Spleen (tissue), 11 donors: ENCODE measurements at regions not wholly inside any gene's neighbourhood (a gene's known extent, or its start where the extent isn't known, plus 50 kb on each side); places are given as distances from the start of the nearest gene placed in this dataset.
A peak's percentile ranks its signal among the peaks of the same experiment; 100 is the strongest.

Experiments
- DNase-seq: peaks from one replicate; pipeline ENCODE4 v3.0.0-alpha.2; 2020
- H3K27ac ChIP-seq, 8 donors: fragments of 200-600 bp; sonication (generic) in 7 of 8; 1 replicate in 4 of 8; 2 replicates in 4 of 8; pipeline versions ENCODE4 v1.5.0 to v1.8.0; 2016 to 2021; ENCODE audit warnings: inconsistent platforms in 4 of 8, mild to moderate bottlenecking in 4 of 8, moderate library complexity in 1 of 8
- H3K27me3 ChIP-seq, 7 donors: fragments of 200-600 bp; sonication (generic) in 6 of 7; replicated peaks in 1 of 7; 1 replicate in 4 of 7; 2 replicates in 3 of 7; pipeline versions ENCODE4 v1.5.0 to v1.8.0; 2016 to 2021; ENCODE audit warnings: inconsistent platforms in 3 of 7, mild to moderate bottlenecking in 1 of 7
- H3K36me3 ChIP-seq, 6 donors: fragments of 200-600 bp; sonication (generic) in 5 of 6; 1 replicate in 4 of 6; 2 replicates in 2 of 6; pipeline versions ENCODE4 v1.5.0 to v1.8.0; 2016 to 2021; ENCODE audit warnings: inconsistent platforms in 2 of 6
- H3K4me1 ChIP-seq, 6 donors: fragments of 200-600 bp; sonication (generic) in 5 of 6; 1 replicate in 3 of 6; 2 replicates in 3 of 6; pipeline versions ENCODE4 v1.5.0 to v1.8.0; 2016 to 2021; ENCODE audit warnings: inconsistent platforms in 3 of 6
- H3K4me3 ChIP-seq, 8 donors: fragments of 200-600 bp; sonication (generic) in 7 of 8; 1 replicate in 4 of 8; 2 replicates in 4 of 8; pipeline versions ENCODE4 v1.5.0 to v1.8.0; 2016 to 2021; ENCODE audit warnings: inconsistent platforms in 4 of 8, mild to moderate bottlenecking in 4 of 8, moderate library complexity in 2 of 8
- H3K9me3 ChIP-seq, 8 donors: fragments of 200-600 bp; sonication (generic) in 7 of 8; 1 replicate in 4 of 8; 2 replicates in 4 of 8; pipeline versions ENCODE4 v1.5.0 to v1.8.0; 2016 to 2021; ENCODE audit warnings: inconsistent platforms in 4 of 8
- CTCF ChIP-seq, 11 experiments: fragments of 200-600 bp in 7 of 11; fragments of 450-650 bp in 4 of 11; sonication (generic) in 4 of 11; IDR thresholded peaks in 8 of 11; conservative IDR thresholded peaks in 3 of 11; 1 replicate in 7 of 11; 2 replicates in 4 of 11; pipeline versions ENCODE4 v1.4.0 to v1.8.0; 2016 to 2021; ENCODE audit warnings: antibody characterized with exemption in 11 of 11, inconsistent platforms in 4 of 11, mild to moderate bottlenecking in 1 of 11
- POLR2A ChIP-seq, 3 donors: fragments of 450-650 bp; IDR thresholded peaks; one replicate each; pipeline ENCODE4 v1.5.1; 2017; ENCODE audit warnings: antibody characterized with exemption in 3 of 3, mild to moderate bottlenecking in 1 of 3
- POLR2AphosphoS5 ChIP-seq, 3 donors: sonication (generic); formaldehyde crosslinking; IDR thresholded peaks; one replicate each; pipeline ENCODE4 v1.5.1; 2017; ENCODE audit warnings: antibody characterized with exemption in 3 of 3
- WGBS, 5 donors: extraction: QIAGEN DNeasy Blood & Tissue Kit in 3 of 5; methylation state at CpG; one replicate each; pipeline versions ENCODE4 v1.1.5 to v1.1.7; 2013 to 2018; 5-methylcytosine and 5-hydroxymethylcytosine counted together
- intact Hi-C: fragments of 100-400 bp; cut with DNase I; formaldehyde crosslinking; loops from one replicate; pipeline ENCODE4 v1.15.0; 2023; ENCODE audit warnings: low total_unique reads
- donor health status: healthy with polysubstance abuse.
- donor health status: DM: no; HTN: no; CAD: no; lungs with moderate emphysema.
- donor health status: DM: no; HTN: no; CAD: no.
- donor health status: Bipolar disorder and iron deficiency.
- donor health status: healthy.
- donor health status: DM: no; HTN: no; CAD: no.
- donor health status: DM: yes; HTN: yes; CAD: no.

- intact Hi-C loops = no loop called here
- Histone ChIP-seq H3K4me1 (peaks cover 0 to 18% (median 1%) of the 10 kb centered on the region in 6 donors), H3K27me3 (no peaks in the 10 kb centered on the region), H3K36me3 (no peaks in the 10 kb centered on the region), H3K9me3 (no peaks in the 10 kb centered on the region), H3K4me3 (no peak overlapping the region), H3K27ac (no peak overlapping the region)
- WGBS, 5 donors = 75 to 97% (median 87%) methylated on average over 1 of the region's 1 CpG
- TF ChIP-seq POLR2AphosphoS5 (IDR thresholded peaks at IDR 0.05) (no peak), CTCF (IDR thresholded peaks at IDR 0.05 in 8 of 11, conservative IDR thresholded peaks at IDR 0.05 in 3 of 11) (no peak), POLR2A (IDR thresholded peaks at IDR 0.05) (no peak)
- no peak for DNase-seq
Measured at GRCh38 chr10:33414841-33415240, 80.4 kb upstream of the NRP1 start.

- no peak overlapping the region for H3K4me3 ChIP-seq
- intact Hi-C loops = no loop called here
- H3K27ac ChIP-seq = peak overlapping the region in 2 of 8 donors; percentile 0 to 14
- DNase-seq = no peak
- WGBS, 5 donors = 44 to 59% (median 54%) methylated on average over 6 of the region's 6 CpGs
- H3K36me3 ChIP-seq = no peaks in the 10 kb centered on the region
- H3K9me3 ChIP-seq = no peaks in the 10 kb centered on the region
- H3K4me1 ChIP-seq = peaks cover 0 to 12% (median 1%) of the 10 kb centered on the region in 6 donors
- TF ChIP-seq POLR2A (IDR thresholded peaks at IDR 0.05) (no peak), CTCF (IDR thresholded peaks at IDR 0.05 in 8 of 11, conservative IDR thresholded peaks at IDR 0.05 in 3 of 11) (no peak), POLR2AphosphoS5 (IDR thresholded peaks at IDR 0.05) (no peak)
- H3K27me3 ChIP-seq = no peaks in the 10 kb centered on the region
Measured at GRCh38 chr10:33412653-33413361, 78.3 kb upstream of the NRP1 start.

- H3K36me3 ChIP-seq = no peaks in the 10 kb centered on the region
- H3K4me3 ChIP-seq = no peak overlapping the region
- 47 to 84% (median 62%) methylated on average over 1 of the region's 1 CpG for WGBS, 5 donors
- peaks cover 0 to 12% (median 1%) of the 10 kb centered on the region in 6 donors for H3K4me1 ChIP-seq
- DNase-seq = no peak
- peak overlapping the region in 1 of 8 donors; percentile 14 for H3K27ac ChIP-seq
- H3K9me3 ChIP-seq = no peaks in the 10 kb centered on the region
- H3K27me3 ChIP-seq = peaks cover 0 to 4% (median 0%) of the 10 kb centered on the region in 7 donors
- TF ChIP-seq POLR2AphosphoS5 (IDR thresholded peaks at IDR 0.05) (no peak), POLR2A (IDR thresholded peaks at IDR 0.05) (no peak), CTCF (IDR thresholded peaks at IDR 0.05 in 8 of 11, conservative IDR thresholded peaks at IDR 0.05 in 3 of 11) (no peak)
- intact Hi-C loops = no loop called here
Measured at GRCh38 chr10:33412241-33412640, 77.8 kb upstream of the NRP1 start.

- Histone ChIP-seq H3K27me3 (peaks cover 0 to 4% (median 0%) of the 10 kb centered on the region in 7 donors), H3K4me3 (no peak overlapping the region), H3K9me3 (no peaks in the 10 kb centered on the region), H3K36me3 (no peaks in the 10 kb centered on the region), H3K27ac (no peak overlapping the region), H3K4me1 (peaks cover 0 to 12% (median 1%) of the 10 kb centered on the region in 6 donors)
- intact Hi-C loops = no loop called here
- WGBS, 5 donors = 90 to 99% (median 93%) methylated on average over 4 of the region's 4 CpGs
- no peak for TF ChIP-seq CTCF (IDR thresholded peaks at IDR 0.05 in 8 of 11, conservative IDR thresholded peaks at IDR 0.05 in 3 of 11)
- no peak for DNase-seq
Measured at GRCh38 chr10:33410860-33411234, 76.4 kb upstream of the NRP1 start.
